ENCODE measurements at regions not wholly inside any gene's neighbourhood (a gene's known extent, or its start where the extent isn't known, plus 50 kb on each side); places are given as distances from the start of the nearest gene placed in this dataset.

GRCh38 chr12:69123311-69123710 is 116.1 kb upstream of the CPSF6 start (continued):
- no peak for TF ChIP-seq CHD7 (IDR thresholded peaks at IDR 0.05; ENCODE audit: insufficient replicate concordance, low read length)
